ENCODE measurements at regions not wholly inside any gene's neighbourhood (a gene's known extent, or its start where the extent isn't known, plus 50 kb on each side); places are given as distances from the start of the nearest gene placed in this dataset.
"Not testable (repeated sequence)": the region's sequence is repeated elsewhere in the genome, so short reads cannot be mapped to it uniquely, and the experiment has no call there.

DNA sequence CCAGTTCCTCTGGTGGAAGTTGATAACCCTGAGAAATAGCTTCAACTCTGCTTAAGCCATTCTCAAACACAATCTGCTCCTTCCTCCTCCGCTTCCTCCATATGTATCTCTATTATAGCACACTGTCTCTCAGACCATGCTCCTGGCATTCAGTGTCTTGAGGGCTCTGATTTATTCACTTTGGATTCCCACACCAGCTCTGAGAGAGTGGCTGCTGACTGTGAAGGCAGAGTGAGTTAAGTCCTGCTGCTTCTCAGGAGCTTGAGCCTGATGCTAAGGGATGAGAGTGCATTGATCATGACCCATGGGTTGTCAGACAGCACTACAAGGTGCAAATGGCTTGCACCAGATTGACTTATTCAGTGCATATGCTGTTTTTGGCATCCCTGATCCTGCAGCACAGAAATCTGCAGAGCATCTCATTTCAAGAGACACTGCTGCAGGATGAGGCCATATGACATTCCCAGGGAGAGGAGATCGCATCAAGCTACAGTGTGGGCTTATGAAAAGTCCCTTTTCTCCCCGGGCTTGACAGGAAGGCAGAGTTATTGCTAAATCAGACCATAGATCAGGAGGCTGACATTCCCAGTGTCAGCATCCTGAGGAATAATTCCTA is 500.5 kb upstream of the RAB6C start:
- no peak for DNase-seq

- no peak for DNase-seq
These were observed 499.6 kb upstream of the RAB6C start for GRCh38 chr2:129479892-129480291.

DNA sequence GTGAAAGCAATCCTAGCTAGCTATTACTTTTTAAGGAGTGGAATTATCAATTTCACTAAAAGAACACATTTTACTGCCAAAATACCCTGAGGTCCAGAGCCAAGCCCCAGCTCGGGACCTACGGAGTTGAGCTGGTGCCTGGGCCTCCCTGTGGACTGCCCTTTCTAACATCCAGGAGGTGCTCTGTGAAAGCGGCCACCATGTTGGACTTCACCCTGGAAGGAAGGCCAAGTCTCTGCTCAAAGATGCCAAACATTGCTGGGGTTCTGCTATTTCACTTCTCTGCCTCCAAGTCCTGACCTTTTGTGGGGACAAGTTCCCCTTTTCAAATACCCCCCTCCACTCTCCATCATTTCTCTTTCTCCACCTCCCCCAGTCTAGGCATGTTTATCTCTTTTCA is 498.7 kb upstream of the RAB6C start:
- DNase-seq, result no peak

GRCh38 chr2:129481306-129482219 is 497.9 kb upstream of the RAB6C start:
- no peak for DNase-seq

DNA sequence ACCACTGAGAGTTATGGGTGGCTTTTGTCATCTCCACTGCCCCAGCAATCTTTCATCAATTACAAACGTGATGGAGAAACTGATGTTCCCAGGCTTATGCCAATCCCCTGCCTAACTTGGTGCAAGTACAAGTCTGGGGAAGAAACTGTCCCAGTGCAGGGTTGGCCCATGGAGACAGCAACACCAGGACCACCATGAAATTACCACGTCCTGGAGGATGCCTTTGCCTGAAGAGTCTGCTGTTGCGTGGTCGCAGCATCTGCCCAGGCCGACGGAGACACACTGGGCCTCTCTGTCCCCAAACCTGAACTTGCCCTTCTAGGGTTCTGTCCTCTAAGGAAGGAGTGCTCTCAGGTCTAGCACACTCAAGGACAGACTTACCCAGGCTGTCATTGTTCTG is 496.8 kb upstream of the RAB6C start:
- no peak for DNase-seq

DNA sequence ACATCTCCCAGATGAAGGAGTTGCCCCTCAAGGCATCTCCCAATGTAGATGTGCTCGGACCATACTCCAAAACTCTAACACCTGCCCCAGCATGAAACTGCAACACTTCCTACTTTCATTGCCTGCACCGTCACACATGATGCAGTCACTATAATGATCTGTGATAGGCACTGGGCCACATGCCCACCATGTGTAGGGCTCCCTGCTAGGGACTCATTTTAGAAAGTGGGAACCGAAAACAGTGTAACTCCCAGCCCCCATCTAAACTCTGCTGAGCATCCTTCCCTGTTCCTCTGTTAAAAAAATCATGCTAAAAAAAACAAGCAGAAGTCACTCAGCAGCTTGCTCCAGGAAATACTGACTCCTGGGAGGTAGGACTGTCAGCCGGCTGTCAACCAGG is 496.1 kb upstream of the RAB6C start:
- no peak for DNase-seq

- DNase-seq, result no peak
These were observed 494.2 kb upstream of the RAB6C start for GRCh38 chr2:129484999-129485897.

- no peak for DNase-seq
These were observed 491.1 kb upstream of the RAB6C start for GRCh38 chr2:129488376-129488775.

DNA sequence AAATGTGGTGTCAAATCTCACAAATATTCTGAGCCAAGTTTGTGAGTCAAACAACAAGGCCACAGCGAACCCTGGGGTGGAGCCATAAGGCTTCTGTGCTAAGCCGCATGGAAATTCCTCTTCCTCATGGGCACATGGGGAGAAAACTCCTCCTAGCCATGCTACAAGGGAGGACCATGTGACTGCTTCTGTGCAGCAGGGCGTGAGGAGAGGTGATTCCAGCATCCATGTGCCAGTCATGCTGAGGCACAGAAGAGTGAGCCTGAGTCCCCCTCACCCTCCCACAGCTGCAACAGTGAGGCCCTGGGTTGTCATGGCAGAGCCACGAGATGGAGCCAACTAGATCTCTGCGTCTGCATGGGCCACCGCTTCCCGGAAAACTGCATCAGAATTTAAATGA is 488.8 kb upstream of the RAB6C start:
- no peak for DNase-seq

- no peak for DNase-seq
These were observed 488.2 kb upstream of the RAB6C start for GRCh38 chr2:129491308-129491707.

DNA sequence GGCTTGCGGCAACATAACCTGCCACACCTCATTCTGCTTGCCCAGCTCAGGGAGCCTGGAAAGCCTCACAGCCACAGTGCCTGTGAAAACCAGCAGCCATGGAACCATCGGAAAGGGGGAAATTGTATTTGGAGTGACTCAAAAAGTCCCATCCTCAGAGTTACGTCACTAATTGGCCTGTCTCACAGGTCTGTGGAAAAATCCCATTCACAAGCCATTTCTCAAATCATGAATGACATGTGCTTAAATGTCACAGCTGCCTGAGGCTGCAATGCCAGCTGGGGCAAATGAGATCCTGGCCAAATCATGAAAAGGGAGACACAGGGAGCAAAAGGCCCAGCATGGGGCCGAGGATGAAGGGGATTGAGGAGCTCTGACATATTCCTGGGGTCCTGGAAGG is 486.9 kb upstream of the RAB6C start:
- DNase-seq, result no peak

- no peak for DNase-seq
These were observed 479.7 kb upstream of the RAB6C start for GRCh38 chr2:129499747-129500146.

- DNase-seq, result no peak
These were observed 476.7 kb upstream of the RAB6C start for GRCh38 chr2:129502781-129503180.

DNA sequence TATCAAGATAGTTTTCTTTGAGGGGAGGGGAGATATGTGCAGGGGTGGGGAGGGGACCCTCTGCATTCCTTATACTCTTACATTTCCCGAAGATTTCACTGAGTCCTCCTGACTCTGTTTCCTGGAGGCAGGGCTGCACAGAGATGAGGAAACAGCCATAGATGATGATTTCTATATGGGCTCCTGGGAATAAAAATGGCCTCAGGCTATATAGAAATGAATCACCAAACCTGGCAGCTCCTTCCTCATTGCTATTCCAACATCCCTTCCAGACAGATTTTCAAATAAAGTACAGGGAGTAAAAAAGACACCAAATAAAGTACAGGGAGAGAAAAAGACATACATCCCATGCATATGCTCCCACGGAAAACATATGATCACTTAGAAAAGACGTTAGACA is 474.8 kb upstream of the RAB6C start:
- DNase-seq, result no peak

DNA sequence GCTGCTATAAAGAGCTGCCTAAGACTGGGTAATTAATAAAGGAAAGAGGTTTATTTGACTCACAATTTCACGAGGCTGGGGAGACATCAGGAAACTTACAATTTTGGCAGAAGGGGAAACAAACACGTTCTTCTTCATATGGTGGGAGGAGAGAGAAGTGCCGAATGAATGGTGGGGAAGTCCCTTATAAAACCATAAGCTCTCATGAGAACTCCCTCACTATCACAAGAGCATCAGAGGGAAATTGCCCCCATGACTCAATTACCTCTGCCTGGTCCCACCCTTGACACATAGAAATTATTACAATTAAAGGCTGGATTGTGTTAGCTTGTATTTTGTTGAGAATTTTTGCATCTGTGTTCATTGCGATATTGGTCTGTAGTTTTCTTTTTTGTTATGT is 460.5 kb upstream of the RAB6C start:
- DNase-seq, result no peak

DNA sequence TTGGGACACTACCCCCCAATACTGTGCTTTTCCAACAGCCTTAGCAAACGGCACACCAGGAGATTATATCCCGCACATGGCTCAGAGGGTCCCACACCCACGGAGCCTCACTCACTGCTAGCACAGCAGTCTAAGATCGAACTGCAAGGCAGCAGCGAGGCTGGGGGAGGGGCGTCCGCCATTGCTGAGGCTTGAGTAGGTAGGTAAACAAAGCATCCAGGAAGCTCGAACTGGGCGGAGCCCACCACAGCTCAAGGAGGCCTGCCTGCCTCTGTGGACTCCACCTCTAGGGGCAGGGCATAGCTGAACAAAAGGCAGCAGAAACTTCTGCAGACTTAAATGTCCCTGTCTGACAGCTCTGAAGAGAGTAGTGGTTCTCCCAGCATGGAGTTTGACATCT is 447.3 kb upstream of the RAB6C start:
- not testable (repeated sequence) for DNase-seq

- no peak for DNase-seq
These were observed 430.6 kb upstream of the RAB6C start for GRCh38 chr2:129548880-129549279.

DNA sequence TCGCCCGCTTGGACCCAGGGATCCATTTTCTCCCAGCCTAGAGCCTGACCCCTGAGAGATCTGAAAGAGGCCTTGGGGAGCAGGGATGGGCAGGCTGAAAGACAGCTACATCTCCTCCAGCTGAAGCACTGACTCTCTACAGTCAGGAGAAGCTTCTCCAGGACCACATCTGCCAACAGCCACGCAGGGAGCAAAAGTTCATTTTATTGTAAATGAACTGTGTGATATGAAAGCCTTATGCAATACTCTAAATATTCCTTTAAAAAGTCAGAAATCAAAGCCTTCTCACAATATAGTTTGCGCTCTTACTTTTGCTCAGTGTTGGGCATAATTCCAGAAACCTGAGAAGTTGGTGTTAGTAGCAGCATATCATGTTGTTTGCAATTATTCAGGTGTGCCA is 428.9 kb upstream of the RAB6C start:
- DNase-seq, result no peak

DNA sequence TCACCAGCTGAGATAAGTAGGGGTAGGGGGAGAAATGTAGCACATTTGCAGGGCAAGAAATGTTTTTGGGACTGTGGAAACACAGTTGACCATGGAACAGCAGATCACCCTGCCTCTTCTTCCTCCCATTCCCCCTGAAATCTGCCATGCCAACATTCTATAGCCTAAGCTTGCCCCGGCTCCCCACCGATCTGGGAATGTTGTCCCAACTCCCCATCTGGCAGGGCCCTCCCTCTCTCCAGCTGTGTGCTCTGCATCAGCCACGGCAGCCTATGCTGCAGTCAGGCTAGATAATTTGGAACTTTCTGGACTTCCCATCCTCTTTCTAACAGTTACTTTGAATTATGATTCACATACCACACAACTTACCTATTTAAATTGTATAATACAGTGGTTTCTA is 425.1 kb upstream of the RAB6C start:
- DNase-seq, result no peak

DNA sequence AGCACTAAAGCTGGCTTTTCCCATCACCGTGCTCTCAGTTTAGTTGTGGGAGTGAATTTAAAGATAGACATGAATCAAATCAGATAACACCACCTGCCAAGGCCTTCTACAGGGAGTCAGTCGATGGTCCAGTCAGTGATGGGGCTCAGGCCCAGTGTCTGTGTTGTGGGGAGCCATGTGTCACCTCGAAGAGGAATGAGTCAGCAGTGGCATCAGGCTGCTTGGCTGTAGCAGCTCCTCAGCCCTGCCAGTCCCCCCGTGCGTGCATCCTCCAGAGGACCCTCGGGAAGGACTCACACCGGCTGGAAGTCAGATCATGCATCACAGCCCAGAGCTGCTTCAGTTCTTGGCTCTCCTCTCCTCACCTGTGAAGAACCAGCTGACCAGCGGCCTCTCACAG is 420.4 kb upstream of the RAB6C start:
- no peak for DNase-seq

- DNase-seq, result no peak
These were observed 413.8 kb upstream of the RAB6C start for GRCh38 chr2:129565551-129566109.

- not testable (repeated sequence) for DNase-seq
These were observed 408.7 kb upstream of the RAB6C start for GRCh38 chr2:129570812-129571211.

GRCh38 chr2:129575431-129575830 is 404.0 kb upstream of the RAB6C start:
- no peak for DNase-seq
